ENCODE measurements at regions not wholly inside any gene's neighbourhood (a gene's known extent, or its start where the extent isn't known, plus 50 kb on each side); places are given as distances from the start of the nearest gene placed in this dataset.

GRCh38 chr1:62928885-62929284 lies 145.0 kb downstream of the ATG4C start:
- TF ChIP-seq CTCF (conservative IDR thresholded peaks at IDR 0.05 in 1 of 2, IDR thresholded peaks at IDR 0.05 in 1 of 2; ENCODE audit: low read depth in 1 of 2, low read length in 2 of 2) (no peak), EZH2 (IDR thresholded peaks at IDR 0.05; ENCODE audit: low read length, missing control alignments) (no peak)

Measured in fibroblast of lung (primary cell).